ENCODE measurements at regions not wholly inside any gene's neighbourhood (a gene's known extent, or its start where the extent isn't known, plus 50 kb on each side); places are given as distances from the start of the nearest gene placed in this dataset.

DNA sequence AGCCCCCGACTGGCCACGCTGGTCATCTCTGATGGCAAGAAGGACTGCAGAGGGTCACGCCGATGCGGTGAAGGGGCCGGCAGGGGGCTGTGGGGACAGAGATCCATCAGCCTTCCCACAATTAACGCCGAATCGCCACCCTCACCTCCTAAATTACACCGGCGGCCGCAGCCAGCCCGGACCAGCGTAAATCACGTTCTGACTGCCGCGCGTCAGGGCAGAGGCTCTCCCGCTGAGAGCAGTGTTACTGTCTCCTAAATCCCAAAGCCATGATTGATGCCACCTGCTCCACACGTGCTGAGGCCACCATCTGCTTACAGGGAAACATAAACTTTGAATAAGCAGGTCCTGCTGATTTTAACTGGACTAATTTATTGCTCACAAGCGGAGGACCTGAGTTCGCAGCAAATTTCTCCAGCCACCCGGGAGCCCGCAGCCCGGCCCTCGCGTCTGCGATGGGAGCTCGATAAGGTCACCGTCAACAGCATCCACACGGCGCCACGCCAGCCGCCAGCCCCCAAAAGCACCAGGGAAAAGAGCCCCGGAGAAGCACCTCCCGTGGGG, 127.3 kb upstream of the NKX1-1 start:
- no peak for TF ChIP-seq CTCF (conservative IDR thresholded peaks at IDR 0.05; ENCODE audit: low read length)
- no peak for TF ChIP-seq EZH2phosphoT487 (IDR thresholded peaks at IDR 0.05; ENCODE audit: borderline replicate concordance, low read depth, low read length)

Measured in OCI-LY7 (cell line).